22Rv1 (cell line): ENCODE measurements at regions not wholly inside any gene's neighbourhood (a gene's known extent, or its start where the extent isn't known, plus 50 kb on each side); places are given as distances from the start of the nearest gene placed in this dataset.

ENCODE experiments used
- H3K27ac ChIP-seq: fragments of 450-650 bp; 2 replicates; pipeline ENCODE4 v1.5.1; 2017
- ZFX ChIP-seq: fragments of 450-650 bp; IDR thresholded peaks from 2 replicates; pipeline ENCODE4 v1.6.1; 2017; ENCODE audit warnings: antibody characterized with exemption, borderline replicate concordance
- TF ChIP-seq, protein P1 (sequence below): fragments of 450-650 bp; IDR thresholded peaks from 2 replicates; pipeline ENCODE4 v1.5.1; 2017; ENCODE audit warnings: mild to moderate bottlenecking

DNA sequence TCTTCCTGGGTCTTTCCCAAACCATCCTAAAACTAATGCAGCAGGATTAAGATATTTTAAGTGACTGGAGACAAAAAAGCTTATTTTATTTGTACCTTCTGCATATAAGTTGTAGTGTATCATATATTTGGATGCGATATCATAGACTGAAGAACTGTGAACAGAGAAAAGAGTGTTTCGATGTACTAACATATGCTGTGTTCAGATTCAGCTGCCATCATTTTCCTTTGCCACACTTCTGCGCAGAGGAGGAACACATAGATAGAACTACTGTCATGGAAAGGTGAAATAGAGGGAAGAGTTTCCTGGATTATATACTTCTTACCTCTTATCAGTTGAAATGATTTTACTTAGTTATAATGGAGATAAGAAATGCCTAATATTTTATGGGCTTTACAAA is 95.5 kb upstream of the CNTN3 start:
- TF ChIP-seq, protein P1, sequence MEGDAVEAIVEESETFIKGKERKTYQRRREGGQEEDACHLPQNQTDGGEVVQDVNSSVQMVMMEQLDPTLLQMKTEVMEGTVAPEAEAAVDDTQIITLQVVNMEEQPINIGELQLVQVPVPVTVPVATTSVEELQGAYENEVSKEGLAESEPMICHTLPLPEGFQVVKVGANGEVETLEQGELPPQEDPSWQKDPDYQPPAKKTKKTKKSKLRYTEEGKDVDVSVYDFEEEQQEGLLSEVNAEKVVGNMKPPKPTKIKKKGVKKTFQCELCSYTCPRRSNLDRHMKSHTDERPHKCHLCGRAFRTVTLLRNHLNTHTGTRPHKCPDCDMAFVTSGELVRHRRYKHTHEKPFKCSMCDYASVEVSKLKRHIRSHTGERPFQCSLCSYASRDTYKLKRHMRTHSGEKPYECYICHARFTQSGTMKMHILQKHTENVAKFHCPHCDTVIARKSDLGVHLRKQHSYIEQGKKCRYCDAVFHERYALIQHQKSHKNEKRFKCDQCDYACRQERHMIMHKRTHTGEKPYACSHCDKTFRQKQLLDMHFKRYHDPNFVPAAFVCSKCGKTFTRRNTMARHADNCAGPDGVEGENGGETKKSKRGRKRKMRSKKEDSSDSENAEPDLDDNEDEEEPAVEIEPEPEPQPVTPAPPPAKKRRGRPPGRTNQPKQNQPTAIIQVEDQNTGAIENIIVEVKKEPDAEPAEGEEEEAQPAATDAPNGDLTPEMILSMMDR: no peak
- TF ChIP-seq ZFX: no peak
- H3K27ac ChIP-seq: no peak overlapping the region

DNA sequence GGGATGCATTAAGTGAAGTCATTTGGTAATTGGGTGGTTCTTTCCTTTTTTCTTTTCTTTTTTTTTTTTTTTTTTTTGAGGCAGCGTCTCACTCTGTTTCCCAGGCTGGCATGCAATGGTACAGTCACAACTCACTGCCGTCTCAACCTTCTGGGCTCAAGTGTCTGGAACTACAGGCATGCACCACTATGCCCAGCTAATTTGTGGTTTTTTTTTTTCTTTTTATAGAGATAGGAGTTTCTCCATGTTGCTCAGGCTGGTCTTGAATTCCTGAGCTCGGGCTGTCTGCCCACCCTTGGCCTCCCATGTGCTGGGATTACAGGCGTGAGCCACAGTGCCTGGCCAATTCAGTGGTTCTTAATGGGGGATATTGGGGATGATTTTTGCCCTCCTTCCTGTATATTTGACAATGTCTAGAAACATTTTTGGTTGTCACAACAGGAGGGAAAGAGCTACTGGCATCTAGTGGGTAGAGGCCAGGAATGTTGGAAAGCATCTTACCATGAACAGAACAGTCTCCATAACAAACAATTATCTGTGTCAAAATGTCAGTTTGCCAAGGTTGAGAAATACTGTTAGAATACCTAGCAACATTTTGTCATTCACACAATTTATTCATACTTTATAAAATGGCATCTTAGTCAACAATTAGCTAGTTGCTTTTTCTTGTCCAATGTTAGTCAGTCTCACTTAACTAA is 79.4 kb upstream of the CNTN3 start:
- TF ChIP-seq, protein P1: no peak
- TF ChIP-seq ZFX: no peak
- H3K27ac ChIP-seq: no peak overlapping the region

DNA sequence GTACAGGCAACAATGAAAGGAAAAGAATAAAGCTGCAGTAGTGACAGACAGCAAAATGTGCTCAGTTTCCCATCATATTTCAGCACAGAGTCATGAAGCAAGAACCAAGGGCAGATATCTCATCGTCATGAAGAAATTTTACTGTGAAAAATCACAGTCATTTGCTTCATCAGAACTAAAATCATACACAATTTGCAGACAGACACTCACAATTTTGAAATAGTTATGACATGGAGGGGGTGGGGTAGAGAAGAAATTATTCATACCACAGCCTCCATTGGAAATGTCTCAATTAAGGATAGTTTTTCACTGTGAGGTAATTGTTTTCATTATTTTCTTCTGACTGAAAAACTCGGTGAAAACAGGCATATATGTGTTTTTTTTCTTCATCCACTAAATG is 78.8 kb upstream of the CNTN3 start:
- H3K27ac ChIP-seq: no peak overlapping the region
- no peak for TF ChIP-seq ZFX
- TF ChIP-seq, protein P1: no peak

DNA sequence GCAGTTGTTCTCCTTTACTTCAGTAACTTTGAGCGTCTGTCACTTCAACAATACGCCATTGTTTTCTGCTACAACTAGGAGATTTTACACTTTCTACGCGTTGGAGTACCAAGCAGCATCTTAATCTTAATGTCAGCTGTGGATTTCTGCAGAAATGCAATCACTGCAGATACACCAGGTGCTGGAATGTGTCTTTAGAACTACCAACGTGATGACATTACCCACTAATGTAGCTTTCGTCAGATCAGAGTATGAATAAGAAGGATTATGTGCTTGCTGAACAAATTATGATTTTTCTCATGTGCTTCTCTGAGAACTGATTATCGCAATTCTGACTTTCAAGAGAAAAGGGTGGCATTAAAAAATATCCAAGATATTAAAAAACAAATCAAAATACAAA is 77.5 kb upstream of the CNTN3 start:
- H3K27ac ChIP-seq: no peak overlapping the region
- TF ChIP-seq ZFX: no peak
- TF ChIP-seq, protein P1: no peak

DNA sequence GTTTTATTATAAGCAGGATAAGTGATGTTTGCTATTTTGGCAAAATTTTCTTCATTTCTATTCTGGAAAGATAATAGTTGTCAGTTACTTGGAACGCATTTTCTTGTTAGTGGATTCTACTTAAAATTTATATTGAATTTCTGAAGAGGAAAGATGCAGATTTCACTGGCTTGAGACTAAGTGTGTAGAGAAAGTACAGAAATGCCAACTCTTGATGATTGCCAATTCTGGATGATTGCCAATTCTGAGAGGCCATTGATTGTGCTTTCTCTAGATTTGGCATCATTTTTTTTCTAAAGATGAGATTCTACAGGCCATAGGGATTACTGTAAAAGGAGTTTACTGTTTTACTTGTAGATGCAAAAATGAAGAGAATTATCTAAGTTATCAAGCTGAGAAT is 58.9 kb upstream of the CNTN3 start:
- TF ChIP-seq ZFX: no peak
- TF ChIP-seq, protein P1: no peak
- no peak overlapping the region for H3K27ac ChIP-seq

DNA sequence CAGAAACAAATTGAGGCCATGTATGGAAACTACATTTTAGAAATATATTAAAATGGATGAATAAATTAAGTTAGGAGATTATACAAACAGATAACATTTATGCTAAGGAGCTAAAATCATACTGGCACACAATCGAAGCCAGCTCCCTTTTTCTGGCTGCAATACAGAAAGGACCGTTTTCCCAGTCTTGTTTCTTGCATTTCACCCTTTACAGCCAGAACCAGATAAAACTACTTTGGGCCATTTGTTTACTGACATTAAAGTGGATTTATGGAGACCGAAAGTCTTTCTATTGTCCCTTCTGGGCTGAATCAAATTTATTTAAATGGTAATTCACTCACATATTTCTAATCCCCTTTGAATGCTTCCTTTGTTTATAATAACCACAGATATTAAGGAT is 50.1 kb upstream of the CNTN3 start:
- H3K27ac ChIP-seq: no peak overlapping the region
- TF ChIP-seq ZFX: no peak
- TF ChIP-seq, protein P1: no peak
